GM20000 (cell line): ENCODE measurements at regions not wholly inside any gene's neighbourhood (a gene's known extent, or its start where the extent isn't known, plus 50 kb on each side); places are given as distances from the start of the nearest gene placed in this dataset.

ENCODE experiments used
- DNase-seq: peaks from one replicate; pipeline ENCODE4 v3.0.0; 2012; ENCODE audit warnings: low spot score
- CTCF ChIP-seq: IDR thresholded peaks from 2 replicates; pipeline ENCODE4 v1.5.1; 2012; ENCODE audit warnings: mild to moderate bottlenecking, control low read depth; ENCODE audit errors: extremely low read depth, missing control alignments

- no peak for TF ChIP-seq CTCF
- no peak for DNase-seq
These were observed 207.4 kb downstream of the DLL1 start for GRCh38 chr6:170083236-170084051.

- no peak for DNase-seq
- no peak for TF ChIP-seq CTCF
These were observed 208.2 kb downstream of the DLL1 start for GRCh38 chr6:170082531-170083187.

GRCh38 chr6:170082067-170082466 is 208.8 kb downstream of the DLL1 start:
- DNase-seq: no peak
- no peak for TF ChIP-seq CTCF

GRCh38 chr6:170081556-170081955 is 209.3 kb downstream of the DLL1 start:
- TF ChIP-seq CTCF: no peak
- no peak for DNase-seq

- no peak for TF ChIP-seq CTCF
- no peak for DNase-seq
These were observed 210.0 kb downstream of the DLL1 start for GRCh38 chr6:170080828-170081371.

GRCh38 chr6:170080169-170080827 is 210.6 kb downstream of the DLL1 start:
- no peak for DNase-seq
- no peak for TF ChIP-seq CTCF
